GM21360 (cell line): ENCODE measurements at regions not wholly inside any gene's neighbourhood (a gene's known extent, or its start where the extent isn't known, plus 50 kb on each side); places are given as distances from the start of the nearest gene placed in this dataset.

ENCODE experiments used
- ATAC-seq: cut with Tn5 transposase; IDR thresholded peaks from one replicate; pipeline ENCODE4 v1.9.1; 2021; ENCODE audit warnings: mild to moderate bottlenecking, moderate library complexity; ENCODE audit not compliant: unreplicated experiment

GRCh38 chr11:45089251-45089650, 57.2 kb upstream of the PRDM11 start:
- no peak for ATAC-seq

DNA sequence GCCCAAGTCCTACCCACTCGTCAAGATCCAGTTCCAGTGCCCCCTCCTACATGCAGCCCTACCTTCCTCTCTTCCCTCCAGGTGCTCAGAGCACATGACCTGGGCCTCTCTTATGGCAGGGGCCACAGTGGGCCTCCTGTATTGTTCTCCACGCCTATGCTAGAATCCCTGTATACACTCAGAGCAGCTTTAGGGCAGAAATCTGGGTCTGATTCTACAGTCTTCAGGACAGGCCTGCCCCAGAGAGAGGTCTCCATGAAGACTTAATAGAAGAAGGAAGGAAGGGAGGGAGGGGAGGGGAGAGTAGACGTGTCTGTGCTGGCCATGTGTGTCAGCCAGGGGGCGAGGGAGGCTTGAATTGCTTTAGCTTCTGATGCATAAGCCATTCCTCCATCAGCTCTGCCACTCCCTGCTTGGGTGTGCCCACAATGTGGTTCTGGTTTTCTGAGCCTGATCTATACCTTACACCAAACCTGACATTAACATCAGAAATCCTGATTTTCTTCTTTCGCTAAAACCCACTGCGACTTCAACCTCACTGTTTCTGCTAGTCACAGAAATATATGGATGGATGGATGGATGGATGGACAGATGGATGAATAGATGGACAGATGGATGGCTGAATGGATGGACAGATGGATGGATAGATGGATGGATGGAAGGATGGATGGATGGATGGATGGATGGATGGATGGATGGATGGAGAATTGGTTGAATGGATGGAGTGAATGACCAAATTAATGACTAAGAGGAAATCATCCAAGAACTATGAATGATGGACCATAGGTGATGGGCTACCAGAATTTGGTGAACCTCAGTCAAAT, 56.6 kb upstream of the PRDM11 start:
- no peak for ATAC-seq

GRCh38 chr11:45090607-45091006, 55.8 kb upstream of the PRDM11 start:
- no peak for ATAC-seq

DNA sequence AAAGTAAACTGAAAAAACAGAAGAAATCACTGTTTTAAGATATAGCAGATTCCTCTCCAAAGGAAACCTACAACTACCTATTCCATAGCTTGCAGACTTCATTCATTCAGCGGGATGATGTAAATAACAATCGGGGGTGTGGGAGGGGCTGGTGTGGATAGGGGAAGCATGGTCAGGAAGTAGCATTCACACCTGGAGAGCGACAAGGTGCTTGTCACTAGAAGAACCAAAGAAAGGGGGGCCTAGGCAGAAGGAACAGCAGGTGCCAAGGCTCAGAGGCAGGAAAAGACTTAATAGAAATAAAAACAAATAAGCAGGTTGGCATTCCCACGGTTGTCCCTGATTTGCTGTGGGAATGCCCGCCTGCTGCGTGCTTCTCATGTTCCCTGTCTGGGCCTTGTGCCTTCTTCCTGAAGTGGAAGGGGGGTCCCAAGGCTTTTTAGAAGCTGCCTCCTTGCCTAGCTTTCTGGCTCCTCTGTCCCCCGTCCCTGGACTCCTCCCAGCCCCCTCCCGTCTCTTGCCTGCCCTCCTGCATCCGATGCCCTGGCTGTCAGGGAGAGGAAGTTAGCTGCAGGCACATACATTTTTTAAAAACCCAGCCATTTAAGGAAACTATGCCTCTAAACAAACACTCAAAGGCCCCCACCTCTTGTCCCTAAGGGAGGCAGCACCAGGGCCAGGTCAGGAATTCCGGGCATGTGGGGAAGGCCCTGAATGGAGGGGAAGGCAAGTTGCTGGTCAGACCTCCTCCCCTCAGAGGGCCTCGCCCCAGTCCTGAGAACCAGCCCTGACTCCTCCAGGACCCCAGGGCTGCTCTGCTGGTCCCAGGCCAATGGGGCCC, 54.7 kb upstream of the PRDM11 start:
- no peak for ATAC-seq

- ATAC-seq: no peak
Observed at GRCh38 chr11:45092404-45092785, 54.0 kb upstream of the PRDM11 start.

GRCh38 chr11:45092901-45093760, 53.3 kb upstream of the PRDM11 start:
- ATAC-seq: no peak

GRCh38 chr11:45093761-45094455, 52.5 kb upstream of the PRDM11 start:
- ATAC-seq: no peak

DNA sequence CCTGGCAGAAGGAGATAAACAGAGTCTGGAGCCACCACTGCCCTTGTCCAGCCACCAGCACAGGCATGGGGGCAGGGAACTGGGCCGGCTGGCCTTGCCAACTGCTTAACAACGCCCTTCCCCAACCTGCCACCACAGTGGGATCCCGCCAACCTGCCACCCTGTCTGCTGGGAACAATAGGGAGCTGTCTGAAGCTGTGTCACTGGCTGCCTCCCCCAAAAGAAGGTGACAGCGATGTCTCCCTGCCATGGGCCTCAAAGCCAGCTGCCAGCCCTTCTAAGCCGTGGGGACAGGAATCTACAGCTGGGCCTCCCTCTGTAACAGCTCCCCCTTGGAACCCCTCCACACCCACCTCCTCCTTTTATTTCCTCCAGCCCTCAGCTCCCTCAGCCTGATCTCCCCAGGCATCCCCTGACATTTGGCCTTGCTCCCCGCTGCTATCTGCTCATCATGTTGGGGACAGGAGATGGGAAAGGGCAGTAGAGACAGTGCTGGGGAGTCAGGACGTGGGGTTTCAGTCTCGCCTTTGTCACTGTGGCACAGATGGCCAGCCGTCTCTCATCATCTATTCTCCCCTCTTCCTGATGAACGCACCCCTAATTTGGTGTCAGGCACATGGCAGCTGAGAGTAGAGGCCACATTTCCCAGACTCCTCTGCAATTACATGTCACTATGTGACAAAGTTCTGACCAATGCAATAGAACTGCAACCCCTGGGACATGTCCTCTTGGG, 51.3 kb upstream of the PRDM11 start:
- no peak for ATAC-seq

DNA sequence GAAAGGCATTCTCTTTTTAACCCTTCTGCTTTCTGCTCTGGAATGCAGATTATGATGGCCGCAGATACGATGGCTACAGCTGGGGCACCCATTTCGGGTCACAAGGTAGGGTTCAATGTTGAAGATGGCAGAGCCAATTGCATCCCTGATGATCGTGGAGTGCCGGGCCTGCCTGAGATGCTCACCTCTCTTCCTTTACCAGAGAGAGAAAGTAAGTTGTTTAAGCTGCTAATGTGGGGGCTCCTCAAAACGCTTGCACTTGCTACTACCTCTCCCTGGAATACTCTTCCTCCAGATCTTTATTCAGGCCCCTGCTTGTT, 50.8 kb upstream of the PRDM11 start:
- ATAC-seq: no peak

- no peak for ATAC-seq
Observed at GRCh38 chr11:45096636-45097035, 49.8 kb upstream of the PRDM11 start.
